ENCODE measurements at regions not wholly inside any gene's neighbourhood (a gene's known extent, or its start where the extent isn't known, plus 50 kb on each side); places are given as distances from the start of the nearest gene placed in this dataset.

DNA sequence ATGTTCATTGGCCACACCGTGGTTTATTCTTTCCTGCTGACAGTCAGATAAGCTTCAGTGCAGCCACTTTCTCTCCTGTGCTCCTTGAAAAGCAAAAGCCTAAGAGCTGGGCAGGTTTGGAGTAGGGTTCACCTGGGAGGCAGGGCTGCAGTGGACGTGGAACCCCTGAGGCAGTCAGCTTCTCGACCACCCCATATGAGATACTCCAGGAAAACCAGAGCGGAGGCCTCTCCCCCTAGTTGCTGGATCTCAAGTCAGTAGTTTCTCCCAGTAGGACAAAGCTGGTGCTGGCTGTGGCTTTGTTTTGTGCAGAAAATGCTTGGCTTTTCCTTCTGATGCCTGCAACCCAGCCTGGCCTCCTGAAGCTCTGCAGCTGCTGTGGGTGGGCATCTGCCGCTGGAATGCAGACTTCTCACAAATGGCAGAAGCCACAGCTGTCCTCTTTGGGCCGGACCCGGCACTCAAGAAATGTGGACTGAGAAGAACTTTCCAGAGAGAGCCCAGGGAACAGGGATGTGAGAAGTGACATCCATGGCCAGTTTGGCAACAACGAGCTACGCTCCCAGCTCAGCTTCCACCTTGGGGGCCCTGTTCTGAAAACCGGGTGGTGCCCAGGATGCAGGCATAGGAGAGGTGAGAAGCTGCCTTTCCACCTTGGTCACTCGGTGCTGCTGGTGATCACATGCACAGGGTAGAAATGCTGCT lies 276.6 kb upstream of the TCERG1L start:
- H3K4me3 ChIP-seq (replicated peaks in 1 of 3; ENCODE audit: insufficient read depth in 1 of 3, low read depth in 1 of 3, low read length in 3 of 3), result no peak overlapping the region
- no peak overlapping the region for H3K9ac ChIP-seq (replicated peaks; ENCODE audit: extremely low read depth, insufficient read depth, low read length)
- dilution Hi-C loops (cut with MboI; ENCODE audit: extremely low pct_ligation_motif_present, low sequenced_read_pairs), result no loop called here
- no peaks in the 10 kb centered on the region for H4K20me1 ChIP-seq (replicated peaks; ENCODE audit: control insufficient read depth, extremely low read depth, insufficient read depth, low read length)
- ChIA-PET POLR2A (no interaction called here), CTCF (no interaction called here)
- H3K36me3 ChIP-seq (ENCODE audit: control insufficient read depth in 2 of 2, extremely low read depth in 1 of 2, insufficient read depth in 2 of 2, low read length in 2 of 2), result no peaks in the 10 kb centered on the region
- H3K27ac ChIP-seq (ENCODE audit: insufficient read depth, low read depth, low read length), result no peak overlapping the region
- intact Hi-C loops (cut with micrococcal nuclease), result no loop called here
- no peaks in the 10 kb centered on the region for H3K27me3 ChIP-seq (ENCODE audit: control insufficient read depth in 2 of 2, insufficient read depth in 2 of 2, low read length in 2 of 2)
- no peaks in the 10 kb centered on the region for H3K4me1 ChIP-seq (ENCODE audit: control insufficient read depth, extremely low read depth, insufficient read depth, low read length)
- no peak overlapping the region for H2AFZ ChIP-seq (ENCODE audit: low read depth, low read length)
- no peaks in the 10 kb centered on the region for H3K79me2 ChIP-seq (ENCODE audit: control insufficient read depth, insufficient read depth, low read length)
- no peak for FAIRE-seq
- BruUV-seq (replicated peaks), result no TSS peak
- no peaks in the 10 kb centered on the region for H3K9me1 ChIP-seq (replicated peaks; ENCODE audit: control insufficient read depth, extremely low read depth, insufficient read depth, low read length)
- peaks cover 6% of the 10 kb centered on the region for H3K9me3 ChIP-seq (replicated peaks; ENCODE audit: control insufficient read depth, insufficient read depth, low read length)
- DNase-seq (ENCODE audit: low read depth, low spot score), result no peak
- TF ChIP-seq MYC (IDR thresholded peaks at IDR 0.05; ENCODE audit: low read depth, low read length) (no peak), JUN (IDR thresholded peaks at IDR 0.05; ENCODE audit: borderline replicate concordance, insufficient read depth, insufficient read length, low read depth) (no peak), POLR2A (IDR thresholded peaks at IDR 0.05; ENCODE audit: low read depth, low read length) (no peak), EZH2 (IDR thresholded peaks at IDR 0.05; ENCODE audit: borderline replicate concordance, low read depth, low read length, severe bottlenecking) (no peak), GATA2 (IDR thresholded peaks at IDR 0.05; ENCODE audit: insufficient read depth, insufficient read length, low read depth, low read length) (no peak), FOS (IDR thresholded peaks at IDR 0.05; ENCODE audit: borderline replicate concordance, insufficient read depth, low read length) (no peak)
- TF ChIP-seq, protein P1, sequence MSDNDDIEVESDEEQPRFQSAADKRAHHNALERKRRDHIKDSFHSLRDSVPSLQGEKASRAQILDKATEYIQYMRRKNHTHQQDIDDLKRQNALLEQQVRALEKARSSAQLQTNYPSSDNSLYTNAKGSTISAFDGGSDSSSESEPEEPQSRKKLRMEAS (IDR thresholded peaks at IDR 0.05; ENCODE audit: insufficient read depth, insufficient read length), result no peak
- no peak overlapping the region for H3K4me2 ChIP-seq (ENCODE audit: insufficient read depth, low read length)

DNA sequence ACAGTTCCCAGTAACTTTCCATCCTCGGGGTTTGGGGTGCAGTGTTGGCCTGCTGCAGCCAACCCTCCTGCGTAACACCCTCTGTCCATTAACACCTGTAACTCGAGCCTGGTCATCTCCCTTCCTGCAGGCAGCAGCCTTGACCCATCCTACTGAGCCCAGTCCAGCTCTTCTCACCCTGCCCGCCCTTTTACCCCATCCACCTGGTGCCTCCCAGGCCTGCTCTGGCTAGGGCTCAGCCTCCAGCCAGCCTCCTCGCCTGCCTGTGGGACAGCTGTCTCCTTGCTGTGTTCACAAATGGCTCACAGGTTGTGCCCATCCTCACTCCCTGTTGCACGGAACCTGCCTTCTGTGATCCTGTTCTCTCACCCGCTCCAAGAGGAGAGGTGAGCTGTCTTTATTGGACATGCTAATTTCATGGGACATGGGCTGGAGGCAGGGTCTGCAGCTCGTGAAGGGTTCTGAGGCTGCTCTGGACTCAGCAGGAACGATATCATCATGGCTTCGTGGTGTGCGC lies 277.2 kb upstream of the TCERG1L start:
- FAIRE-seq (no peak), DNase-seq (ENCODE audit: low read depth, low spot score) (no peak)
- BruUV-seq (replicated peaks), result no TSS peak
- Histone ChIP-seq H3K27me3 (ENCODE audit: control insufficient read depth in 2 of 2, insufficient read depth in 2 of 2, low read length in 2 of 2) (no peaks in the 10 kb centered on the region), H4K20me1 (replicated peaks; ENCODE audit: control insufficient read depth, extremely low read depth, insufficient read depth, low read length) (no peaks in the 10 kb centered on the region), H3K79me2 (ENCODE audit: control insufficient read depth, insufficient read depth, low read length) (no peaks in the 10 kb centered on the region), H3K9me1 (replicated peaks; ENCODE audit: control insufficient read depth, extremely low read depth, insufficient read depth, low read length) (no peaks in the 10 kb centered on the region), H3K36me3 (ENCODE audit: control insufficient read depth in 2 of 2, extremely low read depth in 1 of 2, insufficient read depth in 2 of 2, low read length in 2 of 2) (no peaks in the 10 kb centered on the region), H3K4me3 (replicated peaks in 1 of 3; ENCODE audit: insufficient read depth in 1 of 3, low read depth in 1 of 3, low read length in 3 of 3) (no peak overlapping the region), H3K4me2 (ENCODE audit: insufficient read depth, low read length) (no peak overlapping the region), H3K9ac (replicated peaks; ENCODE audit: extremely low read depth, insufficient read depth, low read length) (no peak overlapping the region), H3K27ac (ENCODE audit: insufficient read depth, low read depth, low read length) (no peak overlapping the region), H3K9me3 (replicated peaks; ENCODE audit: control insufficient read depth, insufficient read depth, low read length) (peaks cover 6% of the 10 kb centered on the region), H3K4me1 (ENCODE audit: control insufficient read depth, extremely low read depth, insufficient read depth, low read length) (no peaks in the 10 kb centered on the region), H2AFZ (ENCODE audit: low read depth, low read length) (no peak overlapping the region)
- intact Hi-C loops (cut with micrococcal nuclease) (no loop called here), dilution Hi-C loops (cut with MboI; ENCODE audit: extremely low pct_ligation_motif_present, low sequenced_read_pairs) (no loop called here)
- TF ChIP-seq GATA2 (IDR thresholded peaks at IDR 0.05; ENCODE audit: insufficient read depth, insufficient read length, low read depth, low read length) (no peak), POLR2AphosphoS5 (IDR thresholded peaks at IDR 0.05; ENCODE audit: insufficient read depth, low read depth, low read length) (no peak), JUN (IDR thresholded peaks at IDR 0.05; ENCODE audit: borderline replicate concordance, insufficient read depth, insufficient read length, low read depth) (no peak), POLR2A (IDR thresholded peaks at IDR 0.05; ENCODE audit: low read depth, low read length) (no peak), EZH2 (IDR thresholded peaks at IDR 0.05; ENCODE audit: borderline replicate concordance, low read depth, low read length, severe bottlenecking) (no peak), FOS (IDR thresholded peaks at IDR 0.05; ENCODE audit: borderline replicate concordance, insufficient read depth, low read length) (no peak), MYC (IDR thresholded peaks at IDR 0.05; ENCODE audit: low read depth, low read length) (no peak)
- TF ChIP-seq, protein P1 (IDR thresholded peaks at IDR 0.05; ENCODE audit: insufficient read depth, insufficient read length), result no peak
- TF ChIP-seq, protein P2, sequence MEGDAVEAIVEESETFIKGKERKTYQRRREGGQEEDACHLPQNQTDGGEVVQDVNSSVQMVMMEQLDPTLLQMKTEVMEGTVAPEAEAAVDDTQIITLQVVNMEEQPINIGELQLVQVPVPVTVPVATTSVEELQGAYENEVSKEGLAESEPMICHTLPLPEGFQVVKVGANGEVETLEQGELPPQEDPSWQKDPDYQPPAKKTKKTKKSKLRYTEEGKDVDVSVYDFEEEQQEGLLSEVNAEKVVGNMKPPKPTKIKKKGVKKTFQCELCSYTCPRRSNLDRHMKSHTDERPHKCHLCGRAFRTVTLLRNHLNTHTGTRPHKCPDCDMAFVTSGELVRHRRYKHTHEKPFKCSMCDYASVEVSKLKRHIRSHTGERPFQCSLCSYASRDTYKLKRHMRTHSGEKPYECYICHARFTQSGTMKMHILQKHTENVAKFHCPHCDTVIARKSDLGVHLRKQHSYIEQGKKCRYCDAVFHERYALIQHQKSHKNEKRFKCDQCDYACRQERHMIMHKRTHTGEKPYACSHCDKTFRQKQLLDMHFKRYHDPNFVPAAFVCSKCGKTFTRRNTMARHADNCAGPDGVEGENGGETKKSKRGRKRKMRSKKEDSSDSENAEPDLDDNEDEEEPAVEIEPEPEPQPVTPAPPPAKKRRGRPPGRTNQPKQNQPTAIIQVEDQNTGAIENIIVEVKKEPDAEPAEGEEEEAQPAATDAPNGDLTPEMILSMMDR (IDR thresholded peaks at IDR 0.05; ENCODE audit: extremely low read depth in 1 of 2, insufficient read depth in 1 of 2, low read depth in 1 of 2, low read length in 2 of 2), result no peak
- POLR2A ChIA-PET, result no interaction called here
- CTCF ChIA-PET, result no interaction called here
